ENCODE measurements at regions not wholly inside any gene's neighbourhood (a gene's known extent, or its start where the extent isn't known, plus 50 kb on each side); places are given as distances from the start of the nearest gene placed in this dataset.
"Not testable (repeated sequence)": the region's sequence is repeated elsewhere in the genome, so short reads cannot be mapped to it uniquely, and the experiment has no call there.

GRCh38 chr3:102036472-102036871, 187.2 kb downstream of the NFKBIZ start:
- DNase-seq (ENCODE audit: low read depth), result no peak

DNA sequence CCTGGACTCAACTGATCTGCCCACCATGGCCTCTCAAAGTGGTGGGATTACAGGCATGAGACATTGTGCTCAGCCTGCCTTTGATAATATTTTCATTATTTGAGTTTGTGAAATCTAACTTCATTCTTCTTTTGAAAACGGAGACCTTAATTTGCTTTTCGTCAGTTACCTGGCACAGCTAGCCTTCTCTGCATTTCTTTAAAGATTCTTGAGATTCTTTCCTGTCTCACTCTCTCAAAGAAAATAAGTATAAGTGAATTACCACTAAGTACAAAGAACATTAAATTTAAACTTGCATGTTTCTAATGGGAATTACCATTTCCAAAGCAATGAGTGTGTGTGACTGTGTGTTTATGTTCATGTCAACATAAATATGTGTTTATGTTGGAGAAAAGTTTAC, 187.9 kb downstream of the NFKBIZ start:
- no peak for DNase-seq (ENCODE audit: low read depth)

GRCh38 chr3:102037791-102038190, 188.5 kb downstream of the NFKBIZ start:
- no peak for DNase-seq (ENCODE audit: low read depth)

DNA sequence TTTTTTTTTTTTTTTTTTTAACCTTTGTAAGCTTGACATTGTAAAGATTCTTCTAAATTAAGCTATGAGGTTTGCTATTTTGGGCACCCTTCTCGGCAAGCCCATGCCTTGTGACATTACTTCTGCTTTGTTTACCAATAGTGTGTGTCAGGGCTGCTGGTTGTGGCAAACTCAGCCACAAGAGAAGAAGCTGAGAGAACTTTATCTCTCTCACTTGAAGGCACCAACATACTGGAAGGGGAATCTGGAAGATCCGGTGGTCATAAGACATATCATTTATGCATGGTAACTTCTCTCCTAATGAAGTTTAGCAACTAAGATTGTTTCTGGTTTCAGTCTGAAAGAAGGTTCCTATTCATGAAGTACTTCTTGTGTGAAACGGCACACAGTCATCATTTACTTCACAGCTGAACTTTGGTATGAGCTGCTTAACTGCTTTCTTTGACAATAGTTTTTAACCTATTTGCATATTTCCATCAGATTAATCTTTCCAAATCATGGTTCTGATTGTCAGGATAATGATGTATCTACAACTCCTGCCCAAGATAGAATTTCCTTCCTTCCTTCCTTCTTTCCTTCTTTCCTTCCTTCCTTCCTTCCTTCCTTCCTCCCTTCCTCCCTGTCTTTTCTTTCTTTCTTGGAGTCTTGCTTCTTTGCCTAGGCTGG, 189.3 kb downstream of the NFKBIZ start:
- no peak for DNase-seq (ENCODE audit: low read depth)

DNA sequence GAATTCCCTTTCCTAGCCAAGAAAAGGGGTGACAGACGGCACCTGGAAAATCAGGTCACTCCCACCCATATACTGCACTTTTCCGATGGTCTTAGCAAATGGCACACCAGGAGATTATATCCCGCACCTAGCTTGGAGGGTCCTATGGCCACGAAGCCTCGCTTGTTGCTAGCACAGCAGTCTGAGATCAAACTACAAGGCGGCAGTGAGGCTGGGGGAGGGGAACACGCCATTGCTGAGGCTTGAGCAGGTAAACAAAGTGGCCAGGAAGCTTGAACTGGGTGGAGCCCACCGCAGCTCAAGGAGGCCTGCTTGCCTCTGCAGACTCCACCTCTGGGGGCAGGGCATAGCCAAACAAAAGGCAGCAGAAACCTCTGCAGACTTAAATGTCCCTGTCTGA, 190.8 kb downstream of the NFKBIZ start:
- DNase-seq (ENCODE audit: low read depth), result not testable (repeated sequence)

- no peak for DNase-seq (ENCODE audit: low read depth)
Measured at GRCh38 chr3:102053375-102053989, 204.2 kb downstream of the NFKBIZ start.

GRCh38 chr3:102054543-102055080, 205.3 kb downstream of the NFKBIZ start:
- no peak for DNase-seq (ENCODE audit: low read depth)

GRCh38 chr3:102057781-102058421, 208.6 kb downstream of the NFKBIZ start:
- no peak for DNase-seq (ENCODE audit: low read depth)

DNA sequence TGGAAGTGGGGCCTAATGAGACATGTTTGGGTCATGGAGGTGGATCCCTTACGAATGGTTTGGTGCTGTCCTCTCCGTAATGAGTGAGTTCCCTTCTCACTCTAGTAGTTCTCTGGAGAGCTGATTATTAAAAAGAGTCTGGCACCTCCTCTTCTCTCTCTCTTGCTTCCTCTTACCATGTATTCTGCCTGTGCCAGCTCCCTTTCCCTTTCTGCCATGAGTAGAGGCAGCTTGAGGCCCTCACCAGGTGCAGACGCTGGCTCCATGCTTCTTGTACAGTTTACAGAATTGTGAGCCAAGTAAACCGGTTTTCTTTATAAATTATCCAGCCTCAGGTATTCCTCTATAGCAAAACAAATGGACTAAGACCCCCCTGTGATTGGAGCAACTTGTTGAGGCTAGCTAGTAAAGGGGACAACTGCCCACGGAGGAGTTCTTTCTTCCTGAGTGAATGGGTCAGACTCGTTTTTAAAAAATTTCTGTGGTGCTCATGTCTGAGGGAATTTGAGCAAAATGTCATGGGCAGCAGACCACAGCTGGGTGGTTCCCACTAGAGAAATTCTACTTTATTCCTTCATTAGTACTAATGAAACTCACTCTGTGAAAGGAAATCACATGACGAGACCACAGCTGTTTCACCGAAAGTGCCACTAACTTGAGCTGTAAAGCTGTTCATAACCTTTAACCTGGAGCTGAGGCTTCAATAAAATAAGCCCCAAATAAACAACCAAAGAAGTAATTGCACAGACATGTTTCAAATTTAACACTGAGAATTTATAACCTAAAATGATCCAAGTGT, 210.0 kb downstream of the NFKBIZ start:
- DNase-seq (ENCODE audit: low read depth), result no peak

GRCh38 chr3:102060814-102061213, 211.5 kb downstream of the NFKBIZ start:
- DNase-seq (ENCODE audit: low read depth), result no peak

- no peak for DNase-seq (ENCODE audit: low read depth)
Measured at GRCh38 chr3:102063572-102063971, 214.3 kb downstream of the NFKBIZ start.

DNA sequence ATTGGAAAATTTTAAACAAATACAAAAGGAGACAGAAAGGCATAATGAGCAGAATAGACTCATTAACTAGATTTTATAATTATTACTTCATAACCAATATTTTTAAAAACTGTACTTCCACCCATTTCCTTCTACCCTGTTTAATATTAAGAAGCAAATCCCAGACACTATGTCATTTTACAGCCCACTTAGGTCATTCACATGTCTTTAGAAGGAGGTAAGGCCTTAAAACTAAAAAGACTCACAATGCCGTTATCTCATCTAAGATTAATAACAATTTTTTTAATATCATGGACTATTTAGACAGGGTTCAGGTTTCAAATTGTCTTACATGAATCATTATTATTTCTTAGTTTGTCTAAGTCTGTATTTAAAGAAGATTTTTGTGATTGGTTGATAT, 217.2 kb downstream of the NFKBIZ start:
- DNase-seq (ENCODE audit: low read depth), result no peak

- no peak for DNase-seq (ENCODE audit: low read depth)
Measured at GRCh38 chr3:102068327-102068726, 219.0 kb downstream of the NFKBIZ start.

DNA sequence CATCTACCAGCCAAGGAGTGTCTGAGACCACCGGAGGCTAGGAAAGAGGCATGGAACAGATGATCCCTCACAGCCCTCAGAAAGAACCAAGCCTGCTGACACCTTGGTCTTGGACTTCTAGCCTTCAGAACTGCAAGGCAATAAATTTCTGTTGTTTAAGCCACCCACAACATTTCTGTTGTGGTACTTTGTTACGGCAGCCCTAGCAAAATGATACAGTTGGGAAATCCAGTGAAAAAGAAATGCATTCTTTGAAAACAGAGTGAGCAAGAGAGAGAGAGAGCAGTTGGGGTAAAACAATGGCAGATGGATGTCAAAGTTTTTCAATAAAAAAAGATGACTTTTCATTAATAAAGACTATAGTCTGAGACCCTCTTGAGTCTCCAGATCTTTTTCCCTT, 219.4 kb downstream of the NFKBIZ start:
- no peak for DNase-seq (ENCODE audit: low read depth)

DNA sequence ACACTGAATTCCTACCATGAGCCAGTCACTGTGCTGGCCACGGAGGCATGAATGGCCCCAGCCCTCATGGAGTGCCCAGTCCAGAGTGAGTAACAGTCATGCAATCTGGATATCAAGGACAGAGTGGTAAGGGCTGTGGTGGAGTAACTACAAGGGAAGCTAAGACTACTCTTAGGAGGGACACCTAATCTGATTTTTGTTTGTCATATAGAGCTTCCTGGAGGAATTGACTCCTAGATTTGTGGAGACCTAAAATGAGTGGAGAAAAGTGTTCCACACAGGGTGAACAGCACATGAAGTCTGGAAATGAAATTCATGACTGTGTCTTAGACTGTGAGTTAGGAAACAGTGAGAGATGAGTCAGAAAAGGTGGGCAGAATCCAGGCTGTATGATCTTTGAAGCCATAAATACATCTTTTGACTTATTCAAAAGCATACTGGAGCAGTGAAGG, 219.9 kb downstream of the NFKBIZ start:
- no peak for DNase-seq (ENCODE audit: low read depth)

GRCh38 chr3:102074946-102075345, 225.6 kb downstream of the NFKBIZ start:
- DNase-seq (ENCODE audit: low read depth), result no peak

GRCh38 chr3:102078401-102078800, 229.1 kb downstream of the NFKBIZ start:
- DNase-seq (ENCODE audit: low read depth), result no peak

- no peak for DNase-seq (ENCODE audit: low read depth)
Measured at GRCh38 chr3:102078854-102079808, 229.8 kb downstream of the NFKBIZ start.

DNA sequence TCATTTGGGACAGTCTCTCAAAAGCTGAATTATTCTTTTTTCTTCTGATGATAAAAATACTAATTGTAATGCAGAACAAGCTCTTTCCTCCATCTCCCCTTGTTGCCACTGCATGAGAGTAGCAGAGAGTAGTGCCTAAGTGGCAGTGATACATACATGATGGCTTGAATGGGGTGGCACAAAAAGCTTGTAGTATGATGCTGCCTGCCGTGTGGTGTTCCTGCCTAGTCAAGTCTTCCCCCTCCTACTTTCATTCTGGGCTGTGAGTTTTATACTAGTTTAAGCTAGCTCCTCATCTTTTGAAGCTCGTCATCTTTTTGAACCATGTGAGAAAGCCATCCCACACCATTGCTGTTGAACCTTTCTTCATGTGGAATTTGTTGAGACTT, 230.5 kb downstream of the NFKBIZ start:
- DNase-seq (ENCODE audit: low read depth), result no peak

DNA sequence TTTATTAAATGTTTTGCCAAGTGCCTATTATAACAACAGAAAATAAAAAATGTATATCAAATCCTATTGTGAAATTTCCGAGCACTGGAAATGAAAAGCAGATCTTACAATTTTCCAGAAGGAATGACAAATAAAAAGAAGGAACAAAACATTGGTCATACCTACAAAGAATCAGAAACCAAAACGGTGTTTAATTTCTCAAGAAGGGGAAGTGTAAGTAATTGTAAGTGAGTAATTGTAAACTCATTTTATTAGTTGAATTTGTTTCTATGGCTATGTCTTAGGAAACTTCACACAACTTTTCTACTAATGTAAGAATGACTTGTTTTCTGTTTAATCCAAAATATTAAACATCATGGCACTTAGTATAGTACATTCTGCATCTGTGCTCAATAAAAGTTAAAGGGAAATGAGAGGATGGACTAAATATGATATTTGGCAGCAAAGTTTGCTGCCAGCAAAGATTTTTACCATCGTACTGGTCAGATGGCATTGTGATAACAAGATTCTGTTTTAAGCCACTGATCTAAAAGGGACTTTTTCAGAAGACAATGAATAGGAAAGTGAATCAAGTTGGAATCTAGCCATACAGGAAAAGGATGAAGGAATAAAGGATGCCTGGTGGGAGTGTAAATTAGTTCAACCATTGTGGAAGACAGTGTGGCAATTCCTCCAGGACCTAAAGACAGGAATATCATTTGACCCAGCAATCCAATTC, 232.4 kb downstream of the NFKBIZ start:
- no peak for DNase-seq (ENCODE audit: low read depth)

GRCh38 chr3:102083473-102083872, 234.2 kb downstream of the NFKBIZ start:
- no peak for DNase-seq (ENCODE audit: low read depth)

All from stimulated activated CD8-positive, alpha-beta memory T cell treated with anti-CD3 and anti-CD28 coated beads, Interleukin-7, amount 100 ng/mL, for 24 hours (primary cell).